Thyroid gland (tissue), 4 donors: ENCODE measurements at regions not wholly inside any gene's neighbourhood (a gene's known extent, or its start where the extent isn't known, plus 50 kb on each side); places are given as distances from the start of the nearest gene placed in this dataset.

Experiments
- DNase-seq, 2 donors: peaks; one replicate each; pipeline ENCODE4 v3.0.0-alpha.2; 2019
- H3K27ac ChIP-seq, 3 donors: fragments of 200-600 bp; sonication (generic); 1 replicate in 2 of 3; 2 replicates in 1 of 3; pipeline ENCODE4 v1.5.1; 2016 to 2019; ENCODE audit warnings: mild to moderate bottlenecking in 1 of 3, moderate library complexity in 1 of 3
- H3K27me3 ChIP-seq: fragments of 200-600 bp; sonication (generic); one replicate; pipeline ENCODE4 v1.5.1; 2019
- H3K36me3 ChIP-seq, 2 donors: fragments of 200-600 bp; sonication (generic); one replicate each; pipeline ENCODE4 v1.5.1; 2016 to 2019
- H3K4me1 ChIP-seq, 2 donors: fragments of 200-600 bp; sonication (generic); one replicate each; pipeline ENCODE4 v1.5.1; 2017 to 2019
- H3K4me3 ChIP-seq, 3 donors: fragments of 200-600 bp; sonication (generic); replicated peaks in 1 of 3; 1 replicate in 2 of 3; 2 replicates in 1 of 3; pipeline ENCODE4 v1.5.1; 2016; ENCODE audit warnings: mild to moderate bottlenecking in 1 of 3
- H3K9me3 ChIP-seq: fragments of 200-600 bp; sonication (generic); one replicate; pipeline ENCODE4 v1.5.1; 2017
- CTCF ChIP-seq, 6 experiments: fragments of 200-600 bp in 3 of 6; fragments of 450-650 bp in 3 of 6; sonication (generic) in 3 of 6; IDR thresholded peaks; one replicate each; pipeline ENCODE4 v1.5.1; 2016 to 2019; ENCODE audit warnings: antibody characterized with exemption in 6 of 6, mild to moderate bottlenecking in 2 of 6, inconsistent platforms in 1 of 6, moderate library complexity in 1 of 6
- POLR2A ChIP-seq, 2 donors: fragments of 450-650 bp; IDR thresholded peaks; one replicate each; pipeline ENCODE4 v1.6.1; 2017; ENCODE audit warnings: antibody characterized with exemption in 2 of 2, mild to moderate bottlenecking in 2 of 2, moderate library complexity in 1 of 2
- WGBS, 2 donors: methylation state at CpG; one replicate each; pipeline ENCODE4 v1.1.5; 2017; 5-methylcytosine and 5-hydroxymethylcytosine counted together
- intact Hi-C: fragments of 100-400 bp; cut with DNase I; formaldehyde crosslinking; loops from one replicate; pipeline ENCODE4 v1.15.1; 2023

- no peak for DNase-seq
- no peaks in the 10 kb centered on the region for H3K9me3 ChIP-seq
- no peaks in the 10 kb centered on the region for H3K36me3 ChIP-seq
- no peaks in the 10 kb centered on the region for H3K4me1 ChIP-seq
- intact Hi-C loops: no loop called here
- H3K4me3 ChIP-seq: no peak overlapping the region
- TF ChIP-seq POLR2A (IDR thresholded peaks at IDR 0.05) (no peak), CTCF (IDR thresholded peaks at IDR 0.05) (no peak)
- H3K27ac ChIP-seq: no peak overlapping the region
- WGBS, 2 donors: 87 to 95% methylated on average over 3 of the region's 3 CpGs
- H3K27me3 ChIP-seq: no peaks in the 10 kb centered on the region
These were observed 134.2 kb downstream of the EIF4E start for GRCh38 chr4:98794565-98795205.

GRCh38 chr4:98793658-98794057, 135.2 kb upstream of the TSPAN5 start:
- H3K27ac ChIP-seq: no peak overlapping the region
- no peaks in the 10 kb centered on the region for H3K9me3 ChIP-seq
- DNase-seq: peak in 1 of 2 donors; percentile 6
- intact Hi-C loops: no loop called here
- H3K4me1 ChIP-seq: no peaks in the 10 kb centered on the region
- H3K36me3 ChIP-seq: no peaks in the 10 kb centered on the region
- 67 to 71% methylated on average over 3 of the region's 3 CpGs for whole genome bisulfite sequencing, 2 donors
- TF ChIP-seq POLR2A (IDR thresholded peaks at IDR 0.05) (no peak), CTCF (IDR thresholded peaks at IDR 0.05) (no peak)
- no peaks in the 10 kb centered on the region for H3K27me3 ChIP-seq
- H3K4me3 ChIP-seq: no peak overlapping the region

- WGBS, 2 donors: 73 to 85% methylated on average over 6 of the region's 6 CpGs
- Histone ChIP-seq H3K9me3 (no peaks in the 10 kb centered on the region), H3K36me3 (no peaks in the 10 kb centered on the region), H3K4me1 (peaks cover 4 to 6% of the 10 kb centered on the region in 2 donors), H3K4me3 (no peak overlapping the region), H3K27me3 (no peaks in the 10 kb centered on the region), H3K27ac (no peak overlapping the region)
- intact Hi-C loops: no loop called here
- no peak for DNase-seq
- TF ChIP-seq CTCF (IDR thresholded peaks at IDR 0.05): no peak
- no peak for TF ChIP-seq POLR2A (IDR thresholded peaks at IDR 0.05)
These were observed 128.5 kb upstream of the TSPAN5 start for GRCh38 chr4:98786866-98787265.

GRCh38 chr4:98784947-98785706, 126.7 kb upstream of the TSPAN5 start:
- intact Hi-C loops: no loop called here
- WGBS, 2 donors: 97 to 99% methylated on average over 4 of the region's 4 CpGs
- Histone ChIP-seq H3K36me3 (no peaks in the 10 kb centered on the region), H3K4me3 (no peak overlapping the region), H3K9me3 (no peaks in the 10 kb centered on the region), H3K27me3 (no peaks in the 10 kb centered on the region), H3K4me1 (peaks cover 8 to 9% of the 10 kb centered on the region in 2 donors), H3K27ac (no peak overlapping the region)
- TF ChIP-seq POLR2A (IDR thresholded peaks at IDR 0.05): no peak
- TF ChIP-seq CTCF (IDR thresholded peaks at IDR 0.05): no peak
- DNase-seq: no peak
